ENCODE measurements at regions not wholly inside any gene's neighbourhood (a gene's known extent, or its start where the extent isn't known, plus 50 kb on each side); places are given as distances from the start of the nearest gene placed in this dataset.
A peak's percentile ranks its signal among the peaks of the same experiment; 100 is the strongest.
"Not testable (repeated sequence)": the region's sequence is repeated elsewhere in the genome, so short reads cannot be mapped to it uniquely, and the experiment has no call there.

DNA sequence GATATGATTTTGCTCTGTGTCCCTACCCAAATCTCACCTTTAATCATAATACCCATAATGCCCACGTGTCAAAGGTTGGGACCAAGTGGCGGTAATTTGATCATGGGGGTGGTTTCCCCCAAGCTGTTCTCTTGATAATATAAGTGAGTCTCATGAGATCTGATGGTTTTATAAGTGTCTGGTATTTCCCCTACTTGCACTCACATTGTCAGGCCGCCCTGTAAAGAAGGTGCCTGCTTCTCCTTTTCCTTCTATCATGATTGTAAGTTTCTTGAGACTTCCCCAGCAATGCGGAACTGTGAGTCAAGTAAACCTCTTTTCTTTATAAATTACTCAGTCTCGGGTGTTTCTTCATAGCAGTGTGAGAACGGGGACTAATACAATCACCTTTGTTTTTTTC lies 279.8 kb downstream of the ARPP21 start:
- Histone ChIP-seq H3K4me1 (ENCODE audit: low read length) (peaks cover 14% of the 10 kb centered on the region), H3K9me3 (ENCODE audit: insufficient read depth, low read length) (peaks cover 29% of the 10 kb centered on the region), H3K27me3 (ENCODE audit: low read depth, low read length) (no peaks in the 10 kb centered on the region), H2AFZ (ENCODE audit: low read depth, low read length) (no peak overlapping the region), H3K9ac (ENCODE audit: low read length) (no peak overlapping the region), H3K4me2 (ENCODE audit: low read length) (no peak overlapping the region), H3K4me3 (ENCODE audit: low read length) (no peak overlapping the region), H4K20me1 (ENCODE audit: insufficient read depth, low read length) (no peaks in the 10 kb centered on the region), H3K27ac (ENCODE audit: low read length) (peak overlapping the region; percentile 71), H3K36me3 (replicated peaks; ENCODE audit: low read depth, low read length) (peaks cover 23% of the 10 kb centered on the region), H3K79me2 (ENCODE audit: low read length) (no peaks in the 10 kb centered on the region)
- TF ChIP-seq EZH2phosphoT487 (IDR thresholded peaks at IDR 0.05; ENCODE audit: low read depth) (no peak), CTCF (IDR thresholded peaks at IDR 0.05; ENCODE audit: low read depth, low read length) (no peak)

- Histone ChIP-seq H3K9me3 (ENCODE audit: insufficient read depth, low read length) (peaks cover 29% of the 10 kb centered on the region), H3K79me2 (ENCODE audit: low read length) (no peaks in the 10 kb centered on the region), H3K27ac (ENCODE audit: low read length) (no peak overlapping the region), H3K4me1 (ENCODE audit: low read length) (peaks cover 14% of the 10 kb centered on the region), H3K4me3 (ENCODE audit: low read length) (no peak overlapping the region), H3K4me2 (ENCODE audit: low read length) (no peak overlapping the region), H3K9ac (ENCODE audit: low read length) (no peak overlapping the region), H4K20me1 (ENCODE audit: insufficient read depth, low read length) (no peaks in the 10 kb centered on the region), H2AFZ (ENCODE audit: low read depth, low read length) (no peak overlapping the region), H3K27me3 (ENCODE audit: low read depth, low read length) (no peaks in the 10 kb centered on the region), H3K36me3 (replicated peaks; ENCODE audit: low read depth, low read length) (peaks cover 22% of the 10 kb centered on the region)
- no peak for TF ChIP-seq CTCF (IDR thresholded peaks at IDR 0.05; ENCODE audit: low read depth, low read length)
- TF ChIP-seq EZH2phosphoT487 (IDR thresholded peaks at IDR 0.05; ENCODE audit: low read depth): no peak
Observed at GRCh38 chr3:35921718-35922117, 282.4 kb downstream of the ARPP21 start.

DNA sequence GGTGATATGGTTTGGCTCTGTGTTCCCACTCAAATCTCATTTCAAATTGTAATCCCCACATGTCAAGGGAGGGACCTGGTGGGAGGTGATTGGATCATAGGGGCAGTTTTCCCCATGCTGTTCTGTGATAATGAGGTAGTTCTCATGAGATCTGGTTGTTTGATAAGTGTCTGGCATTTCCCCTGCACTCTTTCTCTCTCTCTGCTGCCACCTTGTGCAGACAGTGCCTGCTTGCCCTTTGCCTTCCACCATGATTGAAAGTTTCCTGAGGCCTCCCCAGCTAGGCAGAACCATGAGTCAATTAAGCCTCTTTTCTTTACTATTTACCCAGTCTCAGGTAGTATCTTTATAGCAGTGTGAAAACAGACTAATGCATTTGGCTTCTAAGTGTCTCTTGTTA lies 284.7 kb downstream of the ARPP21 start:
- H3K79me2 ChIP-seq (ENCODE audit: low read length); H3K4me1 ChIP-seq (ENCODE audit: low read length); H3K4me2 ChIP-seq (ENCODE audit: low read length); H2AFZ ChIP-seq (ENCODE audit: low read depth, low read length); H3K27me3 ChIP-seq (ENCODE audit: low read depth, low read length); H4K20me1 ChIP-seq (ENCODE audit: insufficient read depth, low read length); H3K9ac ChIP-seq (ENCODE audit: low read length); H3K4me3 ChIP-seq (ENCODE audit: low read length); H3K27ac ChIP-seq (ENCODE audit: low read length): not testable (repeated sequence)
- TF ChIP-seq CTCF (IDR thresholded peaks at IDR 0.05; ENCODE audit: low read depth, low read length): peak; percentile 73
- Histone ChIP-seq H3K36me3 (replicated peaks; ENCODE audit: low read depth, low read length) (peaks cover 12% of the 10 kb centered on the region), H3K9me3 (ENCODE audit: insufficient read depth, low read length) (peaks cover 17% of the 10 kb centered on the region; the same call in 1 of the 2 replicates)

GRCh38 chr3:35927441-35927840 lies 288.1 kb downstream of the ARPP21 start:
- TF ChIP-seq CTCF (IDR thresholded peaks at IDR 0.05; ENCODE audit: low read depth, low read length) (no peak), EZH2phosphoT487 (IDR thresholded peaks at IDR 0.05; ENCODE audit: low read depth) (no peak)
- Histone ChIP-seq H3K4me3 (ENCODE audit: low read length) (no peak overlapping the region), H3K4me1 (ENCODE audit: low read length) (peaks cover 10% of the 10 kb centered on the region), H3K27ac (ENCODE audit: low read length) (no peak overlapping the region), H3K9me3 (ENCODE audit: insufficient read depth, low read length) (no peaks in the 10 kb centered on the region), H3K36me3 (replicated peaks; ENCODE audit: low read depth, low read length) (no peaks in the 10 kb centered on the region), H3K4me2 (ENCODE audit: low read length) (no peak overlapping the region), H3K9ac (ENCODE audit: low read length) (no peak overlapping the region), H3K79me2 (ENCODE audit: low read length) (no peaks in the 10 kb centered on the region), H4K20me1 (ENCODE audit: insufficient read depth, low read length) (no peaks in the 10 kb centered on the region), H2AFZ (ENCODE audit: low read depth, low read length) (no peak overlapping the region), H3K27me3 (ENCODE audit: low read depth, low read length) (no peaks in the 10 kb centered on the region)

Measured in OCI-LY3 (cell line).